WTC11 (cell line): ENCODE measurements at regions not wholly inside any gene's neighbourhood (a gene's known extent, or its start where the extent isn't known, plus 50 kb on each side); places are given as distances from the start of the nearest gene placed in this dataset.

Experiments
- ATAC-seq: fragments of 200-7000 bp; cut with Tn5 transposase; 2 replicates; pipeline ENCODE4 v1.10.0; 2021; ENCODE audit warnings: mild to moderate bottlenecking, moderate library complexity
- CTCF ChIA-PET: fragments of 300-600 bp; sonication (Branson Sonifier 250); formaldehyde crosslinking; loops from one replicate; lab custom pipeline; 2021; ENCODE audit warnings: antibody characterized with exemption; lab: Charles Lee
- POLR2A ChIA-PET: fragments of 350-600 bp; sonication (Branson Sonifier 250); formaldehyde crosslinking; loops from one replicate; lab custom pipeline; 2021; ENCODE audit warnings: antibody characterized with exemption; lab: Charles Lee
- DNase-seq: peaks from one replicate; pipeline ENCODE4 v3.0.0; 2021; ENCODE audit warnings: low spot score
- H3K27ac Mint-ChIP-seq: 2 replicates; pipeline ENCODE4 v1.8.0; 2021; ENCODE audit warnings: mixed read lengths
- H3K27me3 Mint-ChIP-seq: 2 replicates; pipeline ENCODE4 v1.8.0; 2021; ENCODE audit warnings: low read depth, mild to moderate bottlenecking, moderate library complexity, mixed read lengths
- H3K36me3 Mint-ChIP-seq: 2 replicates; pipeline ENCODE4 v1.8.0; 2021; ENCODE audit warnings: mixed read lengths
- H3K4me1 Mint-ChIP-seq: 2 replicates; pipeline ENCODE4 v1.8.0; 2022; ENCODE audit warnings: mixed read lengths
- H3K4me3 Mint-ChIP-seq: 2 replicates; pipeline ENCODE4 v1.8.0; 2021; ENCODE audit warnings: mild to moderate bottlenecking, moderate library complexity, mixed read lengths
- H3K9me3 Mint-ChIP-seq: 2 replicates; pipeline ENCODE4 v1.8.0; 2021; ENCODE audit warnings: mixed read lengths
- ATF6 ChIP-seq: sonication (generic); formaldehyde crosslinking; IDR thresholded peaks from 2 replicates; pipeline ENCODE4 v1.8.1; 2023; ENCODE audit warnings: mild to moderate bottlenecking, missing genetic modification reagents
- CBFB ChIP-seq: sonication (generic); formaldehyde crosslinking; IDR thresholded peaks from 2 replicates; pipeline ENCODE4 v1.8.1; 2022; ENCODE audit warnings: mild to moderate bottlenecking, low read depth, missing genetic modification reagents
- CREB1 ChIP-seq: sonication (generic); formaldehyde crosslinking; IDR thresholded peaks from 2 replicates; pipeline ENCODE4 v1.8.0; 2023; ENCODE audit warnings: mild to moderate bottlenecking, missing genetic modification reagents
- CREM ChIP-seq: sonication (generic); formaldehyde crosslinking; IDR thresholded peaks from 2 replicates; pipeline ENCODE4 v1.8.1; 2022; ENCODE audit warnings: mild to moderate bottlenecking, missing genetic modification reagents, moderate library complexity
- ESRRA ChIP-seq: sonication (generic); formaldehyde crosslinking; IDR thresholded peaks from 2 replicates; pipeline ENCODE4 v1.8.1; 2022; ENCODE audit warnings: mild to moderate bottlenecking, missing genetic modification reagents, borderline replicate concordance
- ETV6 ChIP-seq: sonication (generic); formaldehyde crosslinking; IDR thresholded peaks from 2 replicates; pipeline ENCODE4 v1.8.1; 2022; ENCODE audit warnings: mild to moderate bottlenecking, missing genetic modification reagents
- GTF2I ChIP-seq: fragments of 250-450 bp; sonication (Bioruptor Pico); conservative IDR thresholded peaks from 2 replicates; pipeline ENCODE4 v1.4.0; 2021; ENCODE audit warnings: mild to moderate bottlenecking
- NFE2L1 ChIP-seq: sonication (generic); formaldehyde crosslinking; IDR thresholded peaks from 2 replicates; pipeline ENCODE4 v1.8.1; 2023; ENCODE audit warnings: missing genetic modification reagents
- OVOL2 ChIP-seq: fragments of 250-450 bp; sonication (Bioruptor Pico); IDR thresholded peaks from 2 replicates; pipeline ENCODE4 v1.9.0; 2021; ENCODE audit warnings: mild to moderate bottlenecking, borderline replicate concordance
- RORB ChIP-seq: fragments of 250-450 bp; sonication (Bioruptor Pico); IDR thresholded peaks from 2 replicates; pipeline ENCODE4 v1.9.0; 2021; ENCODE audit warnings: mild to moderate bottlenecking
- SMAD3 ChIP-seq: sonication (generic); formaldehyde crosslinking; IDR thresholded peaks from 2 replicates; pipeline ENCODE4 v1.8.0; 2022; ENCODE audit warnings: missing genetic modification reagents, mild to moderate bottlenecking, borderline replicate concordance
- SMAD4 ChIP-seq: sonication (generic); formaldehyde crosslinking; IDR thresholded peaks from 2 replicates; pipeline ENCODE4 v1.8.0; 2022; ENCODE audit warnings: mild to moderate bottlenecking, missing genetic modification reagents
- TEAD1 ChIP-seq: sonication (generic); formaldehyde crosslinking; IDR thresholded peaks from 2 replicates; pipeline ENCODE4 v1.8.0; 2022; ENCODE audit warnings: mild to moderate bottlenecking, missing genetic modification reagents
- USF1 ChIP-seq: sonication (generic); formaldehyde crosslinking; IDR thresholded peaks from 2 replicates; pipeline ENCODE4 v1.8.0; 2022; ENCODE audit warnings: mild to moderate bottlenecking, missing genetic modification reagents
- ZBTB21 ChIP-seq: sonication (generic); formaldehyde crosslinking; IDR thresholded peaks from 2 replicates; pipeline ENCODE4 v1.8.1; 2023; ENCODE audit warnings: mild to moderate bottlenecking, missing genetic modification reagents, borderline replicate concordance
- ZNF416 ChIP-seq: fragments of 250-450 bp; sonication (Bioruptor Pico); IDR thresholded peaks from 2 replicates; pipeline ENCODE4 v1.9.0; 2021; ENCODE audit warnings: mild to moderate bottlenecking, inconsistent platforms
- TF ChIP-seq, protein P1 (sequence below): sonication (generic); formaldehyde crosslinking; IDR thresholded peaks from 2 replicates; pipeline ENCODE4 v1.8.0; 2022; ENCODE audit warnings: missing genetic modification reagents
- TF ChIP-seq, protein P2 (sequence below): sonication (generic); formaldehyde crosslinking; IDR thresholded peaks from 2 replicates; pipeline ENCODE4 v1.8.0; 2022; ENCODE audit warnings: mild to moderate bottlenecking, missing genetic modification reagents
- TF ChIP-seq, protein P3 (sequence below): fragments of 250-450 bp; sonication (Bioruptor Pico); IDR thresholded peaks from 2 replicates; pipeline ENCODE4 v1.9.0; 2021; ENCODE audit warnings: mild to moderate bottlenecking, borderline replicate concordance

- Mint-ChIP-seq H3K27me3 (no peaks in the 10 kb centered on the region), H3K4me1 (no peaks in the 10 kb centered on the region), H3K9me3 (0 out of 2 replicates have a peak, but pooled peaks cover 5% of the 10 kb centered on the region), H3K36me3 (no peaks in the 10 kb centered on the region), H3K27ac (no peak overlapping the region; the same call in 1 of the 2 replicates), H3K4me3 (no peak overlapping the region)
- CTCF ChIA-PET: no interaction called here
- POLR2A ChIA-PET: no interaction called here
- ATAC-seq (no peak), DNase-seq (no peak)
- TF ChIP-seq CBFB (CRISPR knock-in tag) (no peak), RORB (CRISPR knock-in tag) (no peak), USF1 (CRISPR knock-in tag) (no peak), ETV6 (CRISPR knock-in tag) (no peak), SMAD4 (CRISPR knock-in tag) (no peak), ESRRA (CRISPR knock-in tag) (no peak), CREM (no peak), TEAD1 (CRISPR knock-in tag) (no peak), ZBTB21 (CRISPR knock-in tag) (no peak), NFE2L1 (CRISPR knock-in tag) (no peak), CREB1 (CRISPR knock-in tag) (no peak), ZNF416 (CRISPR knock-in tag) (no peak), OVOL2 (CRISPR knock-in tag) (no peak), GTF2I (CRISPR knock-in tag) (no peak), SMAD3 (CRISPR knock-in tag) (no peak), ATF6 (CRISPR knock-in tag) (no peak)
- TF ChIP-seq, protein P1, sequence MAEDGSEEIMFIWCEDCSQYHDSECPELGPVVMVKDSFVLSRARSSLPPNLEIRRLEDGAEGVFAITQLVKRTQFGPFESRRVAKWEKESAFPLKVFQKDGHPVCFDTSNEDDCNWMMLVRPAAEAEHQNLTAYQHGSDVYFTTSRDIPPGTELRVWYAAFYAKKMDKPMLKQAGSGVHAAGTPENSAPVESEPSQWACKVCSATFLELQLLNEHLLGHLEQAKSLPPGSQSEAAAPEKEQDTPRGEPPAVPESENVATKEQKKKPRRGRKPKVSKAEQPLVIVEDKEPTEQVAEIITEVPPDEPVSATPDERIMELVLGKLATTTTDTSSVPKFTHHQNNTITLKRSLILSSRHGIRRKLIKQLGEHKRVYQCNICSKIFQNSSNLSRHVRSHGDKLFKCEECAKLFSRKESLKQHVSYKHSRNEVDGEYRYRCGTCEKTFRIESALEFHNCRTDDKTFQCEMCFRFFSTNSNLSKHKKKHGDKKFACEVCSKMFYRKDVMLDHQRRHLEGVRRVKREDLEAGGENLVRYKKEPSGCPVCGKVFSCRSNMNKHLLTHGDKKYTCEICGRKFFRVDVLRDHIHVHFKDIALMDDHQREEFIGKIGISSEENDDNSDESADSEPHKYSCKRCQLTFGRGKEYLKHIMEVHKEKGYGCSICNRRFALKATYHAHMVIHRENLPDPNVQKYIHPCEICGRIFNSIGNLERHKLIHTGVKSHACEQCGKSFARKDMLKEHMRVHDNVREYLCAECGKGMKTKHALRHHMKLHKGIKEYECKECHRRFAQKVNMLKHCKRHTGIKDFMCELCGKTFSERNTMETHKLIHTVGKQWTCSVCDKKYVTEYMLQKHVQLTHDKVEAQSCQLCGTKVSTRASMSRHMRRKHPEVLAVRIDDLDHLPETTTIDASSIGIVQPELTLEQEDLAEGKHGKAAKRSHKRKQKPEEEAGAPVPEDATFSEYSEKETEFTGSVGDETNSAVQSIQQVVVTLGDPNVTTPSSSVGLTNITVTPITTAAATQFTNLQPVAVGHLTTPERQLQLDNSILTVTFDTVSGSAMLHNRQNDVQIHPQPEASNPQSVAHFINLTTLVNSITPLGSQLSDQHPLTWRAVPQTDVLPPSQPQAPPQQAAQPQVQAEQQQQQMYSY (CRISPR knock-in tag): no peak
- TF ChIP-seq, protein P2, sequence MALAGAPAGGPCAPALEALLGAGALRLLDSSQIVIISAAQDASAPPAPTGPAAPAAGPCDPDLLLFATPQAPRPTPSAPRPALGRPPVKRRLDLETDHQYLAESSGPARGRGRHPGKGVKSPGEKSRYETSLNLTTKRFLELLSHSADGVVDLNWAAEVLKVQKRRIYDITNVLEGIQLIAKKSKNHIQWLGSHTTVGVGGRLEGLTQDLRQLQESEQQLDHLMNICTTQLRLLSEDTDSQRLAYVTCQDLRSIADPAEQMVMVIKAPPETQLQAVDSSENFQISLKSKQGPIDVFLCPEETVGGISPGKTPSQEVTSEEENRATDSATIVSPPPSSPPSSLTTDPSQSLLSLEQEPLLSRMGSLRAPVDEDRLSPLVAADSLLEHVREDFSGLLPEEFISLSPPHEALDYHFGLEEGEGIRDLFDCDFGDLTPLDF (CRISPR knock-in tag): no peak
- TF ChIP-seq, protein P3, sequence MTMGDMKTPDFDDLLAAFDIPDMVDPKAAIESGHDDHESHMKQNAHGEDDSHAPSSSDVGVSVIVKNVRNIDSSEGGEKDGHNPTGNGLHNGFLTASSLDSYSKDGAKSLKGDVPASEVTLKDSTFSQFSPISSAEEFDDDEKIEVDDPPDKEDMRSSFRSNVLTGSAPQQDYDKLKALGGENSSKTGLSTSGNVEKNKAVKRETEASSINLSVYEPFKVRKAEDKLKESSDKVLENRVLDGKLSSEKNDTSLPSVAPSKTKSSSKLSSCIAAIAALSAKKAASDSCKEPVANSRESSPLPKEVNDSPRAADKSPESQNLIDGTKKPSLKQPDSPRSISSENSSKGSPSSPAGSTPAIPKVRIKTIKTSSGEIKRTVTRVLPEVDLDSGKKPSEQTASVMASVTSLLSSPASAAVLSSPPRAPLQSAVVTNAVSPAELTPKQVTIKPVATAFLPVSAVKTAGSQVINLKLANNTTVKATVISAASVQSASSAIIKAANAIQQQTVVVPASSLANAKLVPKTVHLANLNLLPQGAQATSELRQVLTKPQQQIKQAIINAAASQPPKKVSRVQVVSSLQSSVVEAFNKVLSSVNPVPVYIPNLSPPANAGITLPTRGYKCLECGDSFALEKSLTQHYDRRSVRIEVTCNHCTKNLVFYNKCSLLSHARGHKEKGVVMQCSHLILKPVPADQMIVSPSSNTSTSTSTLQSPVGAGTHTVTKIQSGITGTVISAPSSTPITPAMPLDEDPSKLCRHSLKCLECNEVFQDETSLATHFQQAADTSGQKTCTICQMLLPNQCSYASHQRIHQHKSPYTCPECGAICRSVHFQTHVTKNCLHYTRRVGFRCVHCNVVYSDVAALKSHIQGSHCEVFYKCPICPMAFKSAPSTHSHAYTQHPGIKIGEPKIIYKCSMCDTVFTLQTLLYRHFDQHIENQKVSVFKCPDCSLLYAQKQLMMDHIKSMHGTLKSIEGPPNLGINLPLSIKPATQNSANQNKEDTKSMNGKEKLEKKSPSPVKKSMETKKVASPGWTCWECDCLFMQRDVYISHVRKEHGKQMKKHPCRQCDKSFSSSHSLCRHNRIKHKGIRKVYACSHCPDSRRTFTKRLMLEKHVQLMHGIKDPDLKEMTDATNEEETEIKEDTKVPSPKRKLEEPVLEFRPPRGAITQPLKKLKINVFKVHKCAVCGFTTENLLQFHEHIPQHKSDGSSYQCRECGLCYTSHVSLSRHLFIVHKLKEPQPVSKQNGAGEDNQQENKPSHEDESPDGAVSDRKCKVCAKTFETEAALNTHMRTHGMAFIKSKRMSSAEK (CRISPR knock-in tag): no peak
- TF ChIP-seq, all 79 proteins: peak for 0
Measured at GRCh38 chr2:122610948-122611609, 855.6 kb downstream of the TSN start.
